NCI-H510A treated with DMSO at 0.1 percent for 48 hours (cell line): ENCODE measurements at regions not wholly inside any gene's neighbourhood (a gene's known extent, or its start where the extent isn't known, plus 50 kb on each side); places are given as distances from the start of the nearest gene placed in this dataset.

ENCODE experiments used
- DNase-seq: peaks from one replicate; lab custom pipeline; 2025; lab: John Stamatoyannopoulos, UW

DNA sequence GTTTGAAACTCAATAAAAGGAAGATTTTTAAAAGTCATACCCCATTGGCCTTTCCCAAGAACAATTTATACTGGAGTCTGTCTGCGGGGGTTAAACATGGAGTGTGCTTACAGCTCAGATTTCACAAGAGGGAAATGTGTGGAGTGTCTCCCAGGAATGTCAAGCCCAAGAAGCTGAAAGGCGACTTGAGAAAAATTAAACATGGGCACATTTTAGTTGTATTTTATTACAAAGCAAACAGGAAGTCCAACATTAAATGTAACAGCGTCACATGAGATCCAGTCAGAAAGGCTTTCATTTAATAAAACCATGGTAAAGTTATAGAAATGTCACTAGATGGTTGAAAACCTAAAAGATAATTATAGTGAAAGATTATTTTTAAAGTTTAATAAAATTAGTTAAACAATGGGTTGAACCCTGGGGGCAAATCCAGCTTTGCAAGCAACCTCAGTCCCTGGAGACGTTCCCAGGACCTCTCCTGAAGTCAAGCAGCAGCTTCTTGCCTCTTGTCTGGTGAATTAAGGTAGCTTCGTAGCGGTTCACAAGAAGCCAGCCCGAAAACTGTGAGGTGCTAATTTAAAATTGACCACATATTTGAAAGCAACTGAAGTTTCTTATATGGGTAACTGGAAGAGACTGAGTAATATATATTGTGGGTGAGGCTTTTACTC, 168.4 kb upstream of the EDNRA start:
- DNase-seq: peak; percentile 11

- DNase-seq: no peak
Observed at GRCh38 chr4:147313108-147313507, 167.8 kb upstream of the EDNRA start.

- no peak for DNase-seq
Observed at GRCh38 chr4:147318586-147318985, 162.3 kb upstream of the EDNRA start.

DNA sequence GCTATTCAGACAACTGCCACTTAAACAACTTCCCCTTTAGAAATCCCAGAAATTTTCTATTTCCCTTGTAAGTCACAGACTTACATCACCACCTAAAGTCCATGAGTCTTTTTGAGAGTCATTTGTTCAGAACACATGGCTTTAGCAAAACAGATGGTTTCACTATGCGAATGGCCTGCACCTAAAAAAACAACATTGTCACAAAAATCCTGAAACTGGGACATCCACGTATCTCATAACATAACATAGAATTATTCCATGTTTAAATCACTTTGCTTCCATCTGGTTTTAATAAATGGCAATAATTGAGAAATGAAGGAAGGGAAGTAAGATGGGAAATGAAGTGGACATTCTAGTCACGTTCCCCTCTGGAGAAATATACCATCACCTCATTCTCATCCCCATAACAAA, 155.3 kb upstream of the EDNRA start:
- no peak for DNase-seq

- no peak for DNase-seq
Observed at GRCh38 chr4:147326591-147326990, 154.3 kb upstream of the EDNRA start.

GRCh38 chr4:147327322-147327721, 153.6 kb upstream of the EDNRA start:
- no peak for DNase-seq

DNA sequence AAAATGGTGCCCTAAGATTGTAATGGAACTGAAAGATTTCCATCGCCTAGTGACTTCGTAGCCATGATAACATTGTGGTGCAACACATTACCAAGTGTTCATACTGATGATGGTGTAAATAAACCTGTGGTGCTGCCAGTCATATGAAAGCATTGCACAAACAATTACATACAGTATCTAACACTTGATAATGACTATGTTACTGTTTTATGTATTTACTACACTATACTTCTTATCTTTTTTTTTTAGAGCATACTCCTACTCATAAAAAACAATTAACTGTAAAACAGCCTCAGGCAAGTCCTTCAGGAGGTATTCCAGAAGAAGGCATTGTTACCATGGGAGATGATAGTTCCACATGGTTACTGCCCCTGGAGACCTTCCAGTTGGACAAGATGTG, 152.7 kb upstream of the EDNRA start:
- DNase-seq: no peak

GRCh38 chr4:147328756-147329446, 152.0 kb upstream of the EDNRA start:
- DNase-seq: no peak

DNA sequence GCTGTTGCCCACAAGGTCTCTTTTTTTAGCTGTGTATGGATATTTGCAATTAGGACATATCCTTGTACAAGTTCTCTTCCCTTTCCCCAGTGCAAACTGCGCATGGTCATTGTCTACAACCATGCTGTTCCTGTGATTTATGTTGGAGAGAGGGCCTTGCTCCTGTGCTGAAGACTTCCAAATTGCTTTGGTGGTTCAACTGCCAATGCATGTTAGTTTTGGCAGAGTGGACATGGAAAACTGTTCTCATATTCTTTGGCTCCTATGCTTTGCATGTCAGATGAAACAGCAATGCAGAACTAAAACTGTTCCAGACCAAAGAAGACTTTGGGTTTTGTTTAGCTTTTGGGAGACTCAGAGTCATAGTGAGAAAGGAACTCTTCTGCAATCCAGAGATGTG, 148.8 kb upstream of the EDNRA start:
- no peak for DNase-seq

DNA sequence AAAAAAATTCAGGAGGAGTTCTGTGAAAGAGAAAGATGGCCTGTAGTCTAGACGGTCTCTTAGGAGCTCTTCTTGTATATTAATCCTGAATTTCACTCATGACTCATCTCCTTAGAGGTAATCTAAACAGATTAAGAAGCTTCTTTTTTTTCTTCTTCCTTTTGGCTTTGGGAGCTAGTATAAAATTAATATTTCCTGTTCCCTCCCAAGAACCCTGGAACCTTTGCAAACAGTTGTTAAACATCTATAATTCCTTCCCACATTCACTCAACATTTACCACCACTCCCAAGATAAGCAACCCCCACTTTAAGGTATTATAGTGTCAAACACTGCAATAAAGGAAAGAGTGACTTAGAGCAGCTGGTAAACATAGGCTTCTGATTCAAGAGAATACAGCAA, 146.4 kb upstream of the EDNRA start:
- no peak for DNase-seq

- DNase-seq: no peak
Observed at GRCh38 chr4:147335183-147335582, 145.7 kb upstream of the EDNRA start.

DNA sequence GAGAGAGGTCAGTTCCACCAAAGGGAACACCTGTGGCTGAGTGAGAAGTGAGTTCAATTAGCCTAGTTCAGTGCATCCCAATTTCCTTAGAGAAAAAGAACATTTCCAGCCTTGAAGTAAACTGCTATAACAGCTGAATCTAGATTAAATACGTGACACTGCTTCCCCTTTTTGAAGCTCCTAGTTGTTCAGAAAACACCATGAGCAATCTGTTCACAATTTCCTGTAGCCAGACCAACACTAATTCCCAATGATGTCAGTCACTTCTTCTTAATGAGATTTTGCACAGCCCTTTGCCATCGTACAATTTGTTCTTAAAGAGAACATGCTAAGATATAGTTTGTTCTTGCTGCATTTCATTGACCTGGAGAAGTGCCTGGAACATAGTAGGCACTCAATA, 144.6 kb upstream of the EDNRA start:
- no peak for DNase-seq

GRCh38 chr4:147339100-147339499, 141.8 kb upstream of the EDNRA start:
- no peak for DNase-seq

DNA sequence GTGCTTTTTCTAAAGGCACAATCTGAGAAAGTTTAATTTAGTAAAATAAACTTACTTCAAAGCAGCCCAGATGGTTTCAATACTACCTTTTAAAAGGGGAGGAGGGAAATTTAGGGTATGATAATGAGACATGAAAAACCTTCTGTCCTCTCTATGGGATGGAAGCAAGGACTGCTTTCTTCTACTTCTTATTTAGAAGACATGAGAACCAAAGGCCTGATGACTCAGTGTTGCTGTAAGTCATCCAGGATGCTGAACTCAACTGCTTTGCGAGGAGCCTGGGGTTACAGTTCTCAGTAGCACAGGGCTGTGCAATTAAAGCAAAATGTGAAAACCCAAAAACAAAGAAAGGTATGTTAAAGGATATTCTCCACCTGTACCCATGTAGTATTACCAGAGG, 140.8 kb upstream of the EDNRA start:
- DNase-seq: no peak

GRCh38 chr4:147340591-147341120, 140.2 kb upstream of the EDNRA start:
- no peak for DNase-seq

DNA sequence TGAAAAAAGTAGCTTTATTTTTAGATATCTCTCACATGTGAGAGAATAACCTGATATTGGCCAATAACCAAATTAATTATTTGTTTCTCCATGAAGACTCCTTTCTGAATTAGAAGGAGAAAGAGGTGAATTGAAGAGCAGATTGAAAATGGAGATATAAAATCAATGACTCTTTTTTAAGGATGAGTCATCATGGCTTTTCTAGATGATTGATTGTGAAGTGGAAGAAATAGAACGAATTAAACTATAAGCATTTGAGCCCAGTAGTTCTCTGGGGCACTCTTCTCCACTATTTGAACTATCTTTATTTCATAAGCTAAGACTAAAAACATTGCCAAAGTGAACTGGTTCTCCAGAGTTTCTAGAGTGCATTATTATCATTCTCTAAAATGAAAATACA, 137.2 kb upstream of the EDNRA start:
- no peak for DNase-seq

DNA sequence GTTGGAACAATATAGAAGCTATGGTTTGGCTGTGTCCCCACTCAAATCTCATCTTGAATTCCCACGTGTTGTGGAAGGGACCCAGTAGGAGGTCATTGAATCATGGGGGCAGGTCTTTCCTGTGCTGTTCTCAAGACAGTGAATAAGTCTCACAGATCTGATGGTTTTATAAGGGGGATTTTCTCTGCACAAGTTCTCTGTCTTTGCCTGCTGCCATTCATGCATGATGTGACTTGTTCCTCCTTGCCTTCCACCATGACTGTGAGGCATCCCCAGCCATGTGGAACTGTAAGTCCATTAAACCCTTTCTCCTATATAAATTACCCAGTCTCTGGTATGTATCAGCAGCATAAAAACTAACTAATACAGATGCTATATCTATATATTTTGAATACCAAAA, 135.2 kb upstream of the EDNRA start:
- DNase-seq: no peak

- DNase-seq: no peak
Observed at GRCh38 chr4:147347217-147347616, 133.7 kb upstream of the EDNRA start.

- no peak for DNase-seq
Observed at GRCh38 chr4:147349193-147349592, 131.7 kb upstream of the EDNRA start.

- no peak for DNase-seq
Observed at GRCh38 chr4:147351083-147351787, 129.7 kb upstream of the EDNRA start.

DNA sequence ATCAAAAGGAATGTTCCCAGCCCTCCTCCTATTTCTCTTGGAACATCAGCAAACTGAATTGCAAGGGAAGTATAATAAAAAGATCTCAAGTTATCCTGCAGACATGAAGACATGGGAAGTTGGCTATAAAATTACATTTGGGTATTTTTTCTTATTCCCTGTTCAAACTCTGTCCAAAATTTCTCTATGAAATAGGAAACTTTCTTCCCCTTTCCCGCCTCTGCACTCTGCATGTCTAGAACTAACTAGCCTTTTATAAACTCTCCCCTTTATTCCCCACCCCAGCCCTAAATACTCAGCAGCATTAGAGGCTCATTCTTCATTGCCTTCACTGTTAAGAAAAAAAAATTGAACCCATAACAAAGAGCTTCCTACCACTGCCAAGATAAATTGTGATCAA, 126.7 kb upstream of the EDNRA start:
- DNase-seq: no peak

DNA sequence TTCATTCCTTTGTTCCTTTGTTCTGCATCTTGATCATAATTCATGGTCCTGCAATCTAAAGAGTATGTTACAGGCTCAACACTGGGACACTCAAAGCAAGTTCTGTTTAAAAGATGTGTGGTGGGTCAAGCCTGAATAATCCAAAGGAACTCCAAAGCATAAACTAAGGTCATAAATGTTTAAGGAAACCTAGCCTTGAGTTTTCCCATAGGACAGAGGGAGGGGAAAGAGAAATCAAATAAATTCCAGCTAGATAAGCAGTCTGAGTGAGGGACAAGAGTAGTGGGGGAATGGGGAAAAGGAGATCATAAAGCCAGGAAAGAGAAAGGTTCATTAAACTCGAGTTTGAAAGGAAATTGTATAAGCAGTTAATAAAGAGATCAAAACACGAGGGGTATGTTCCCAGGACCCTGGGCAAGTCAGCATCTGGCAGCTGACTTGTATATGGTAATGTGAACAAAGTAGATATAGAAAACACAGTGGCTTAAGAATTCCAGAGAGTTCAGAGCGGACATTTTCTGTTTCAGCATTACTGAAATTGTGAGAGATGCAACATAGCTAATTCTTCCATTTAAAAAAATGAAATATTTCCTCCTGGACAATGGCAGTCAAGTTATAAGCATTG, 125.8 kb upstream of the EDNRA start:
- no peak for DNase-seq

GRCh38 chr4:147355847-147356246, 125.0 kb upstream of the EDNRA start:
- no peak for DNase-seq
